ENCODE measurements at regions not wholly inside any gene's neighbourhood (a gene's known extent, or its start where the extent isn't known, plus 50 kb on each side); places are given as distances from the start of the nearest gene placed in this dataset.
A peak's percentile ranks its signal among the peaks of the same experiment; 100 is the strongest.

GRCh38 chr3:160133757-160134156 is 91.5 kb upstream of the C3orf80 start:
- H3K4me3 ChIP-seq (replicated peaks in 1 of 2; ENCODE audit: low read depth in 2 of 2, low read length in 2 of 2) = no peak overlapping the region
- DNase-seq (ENCODE audit: low read depth in 2 of 2) = no peak
- TF ChIP-seq CTCF (IDR thresholded peaks at IDR 0.05; ENCODE audit: low read depth, low read length) = peak; percentile 27

GRCh38 chr3:160134454-160134853 is 90.8 kb upstream of the C3orf80 start:
- no peak for TF ChIP-seq CTCF (IDR thresholded peaks at IDR 0.05; ENCODE audit: low read depth, low read length)
- no peak for DNase-seq (ENCODE audit: low read depth in 2 of 2)
- H3K4me3 ChIP-seq (replicated peaks in 1 of 2; ENCODE audit: low read depth in 2 of 2, low read length in 2 of 2) = no peak overlapping the region

GRCh38 chr3:160134964-160135363 is 90.3 kb upstream of the C3orf80 start:
- peak; percentile 84 to 89 for DNase-seq (ENCODE audit: low read depth in 2 of 2)
- no peak for TF ChIP-seq CTCF (IDR thresholded peaks at IDR 0.05; ENCODE audit: low read depth, low read length)
- no peak overlapping the region for H3K4me3 ChIP-seq (replicated peaks in 1 of 2; ENCODE audit: low read depth in 2 of 2, low read length in 2 of 2)

GRCh38 chr3:160135851-160136250 is 89.4 kb upstream of the C3orf80 start:
- H3K4me3 ChIP-seq (replicated peaks in 1 of 2; ENCODE audit: low read depth in 2 of 2, low read length in 2 of 2) = no peak overlapping the region
- TF ChIP-seq CTCF (IDR thresholded peaks at IDR 0.05; ENCODE audit: low read depth, low read length) = no peak
- no peak for DNase-seq (ENCODE audit: low read depth in 2 of 2)

GRCh38 chr3:160136421-160136820 is 88.8 kb upstream of the C3orf80 start:
- TF ChIP-seq CTCF (IDR thresholded peaks at IDR 0.05; ENCODE audit: low read depth, low read length) = no peak
- no peak overlapping the region for H3K4me3 ChIP-seq (replicated peaks in 1 of 2; ENCODE audit: low read depth in 2 of 2, low read length in 2 of 2)
- no peak for DNase-seq (ENCODE audit: low read depth in 2 of 2)

GRCh38 chr3:160139291-160139690 is 85.9 kb upstream of the C3orf80 start:
- DNase-seq (ENCODE audit: low read depth in 2 of 2) = no peak
- H3K4me3 ChIP-seq (replicated peaks in 1 of 2; ENCODE audit: low read depth in 2 of 2, low read length in 2 of 2) = no peak overlapping the region
- TF ChIP-seq CTCF (IDR thresholded peaks at IDR 0.05; ENCODE audit: low read depth, low read length) = no peak

GRCh38 chr3:160140756-160141155 is 84.5 kb upstream of the C3orf80 start:
- no peak for TF ChIP-seq CTCF (IDR thresholded peaks at IDR 0.05; ENCODE audit: low read depth, low read length)
- no peak overlapping the region for H3K4me3 ChIP-seq (replicated peaks in 1 of 2; ENCODE audit: low read depth in 2 of 2, low read length in 2 of 2)
- no peak for DNase-seq (ENCODE audit: low read depth in 2 of 2)

All from cardiac fibroblast (primary cell).